HG02623 (cell line): ENCODE measurements at regions not wholly inside any gene's neighbourhood (a gene's known extent, or its start where the extent isn't known, plus 50 kb on each side); places are given as distances from the start of the nearest gene placed in this dataset.

Experiments used
- ATAC-seq: cut with Tn5 transposase; IDR thresholded peaks from one replicate; pipeline ENCODE4 v1.9.1; 2021; ENCODE audit warnings: moderate library complexity; ENCODE audit not compliant: unreplicated experiment

DNA sequence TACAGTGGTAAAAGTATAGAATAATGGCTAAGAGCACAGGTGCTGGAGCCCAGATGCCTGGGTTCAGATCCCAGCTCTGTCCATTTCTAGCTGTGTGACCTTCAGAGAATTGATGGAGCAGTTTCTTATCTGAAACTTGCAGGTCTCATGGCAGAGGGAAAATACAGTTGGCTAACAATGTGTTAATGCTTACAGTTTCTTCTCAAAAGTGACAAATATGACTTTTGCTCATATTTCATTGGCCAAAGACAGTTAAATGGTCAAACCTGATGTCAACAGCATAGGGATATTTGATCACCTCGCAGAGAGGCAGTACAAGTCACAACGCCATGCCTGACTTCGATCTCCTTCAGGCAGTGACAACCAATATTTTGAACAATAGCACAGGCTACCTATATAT, 60.2 kb upstream of the LCORL start:
- ATAC-seq = no peak

DNA sequence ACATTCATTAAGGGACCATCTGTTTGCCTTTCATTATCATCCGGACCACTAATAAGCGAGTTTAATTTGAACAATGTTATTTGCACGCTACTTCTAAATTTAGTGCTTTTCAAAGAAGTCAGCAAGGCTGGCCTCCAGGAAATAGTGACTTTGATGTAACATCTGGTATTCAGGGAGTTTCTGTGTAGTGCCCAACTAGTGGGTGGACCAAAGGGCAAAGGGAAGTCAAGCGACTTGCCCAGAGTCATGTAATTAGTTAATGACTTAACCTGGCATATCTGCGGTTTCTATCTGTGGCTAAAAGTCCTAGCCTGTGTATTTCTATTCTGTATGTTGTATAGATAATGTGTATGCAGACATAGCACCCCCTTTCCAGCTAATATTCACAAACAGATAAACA, 56.3 kb upstream of the LCORL start:
- ATAC-seq = no peak

DNA sequence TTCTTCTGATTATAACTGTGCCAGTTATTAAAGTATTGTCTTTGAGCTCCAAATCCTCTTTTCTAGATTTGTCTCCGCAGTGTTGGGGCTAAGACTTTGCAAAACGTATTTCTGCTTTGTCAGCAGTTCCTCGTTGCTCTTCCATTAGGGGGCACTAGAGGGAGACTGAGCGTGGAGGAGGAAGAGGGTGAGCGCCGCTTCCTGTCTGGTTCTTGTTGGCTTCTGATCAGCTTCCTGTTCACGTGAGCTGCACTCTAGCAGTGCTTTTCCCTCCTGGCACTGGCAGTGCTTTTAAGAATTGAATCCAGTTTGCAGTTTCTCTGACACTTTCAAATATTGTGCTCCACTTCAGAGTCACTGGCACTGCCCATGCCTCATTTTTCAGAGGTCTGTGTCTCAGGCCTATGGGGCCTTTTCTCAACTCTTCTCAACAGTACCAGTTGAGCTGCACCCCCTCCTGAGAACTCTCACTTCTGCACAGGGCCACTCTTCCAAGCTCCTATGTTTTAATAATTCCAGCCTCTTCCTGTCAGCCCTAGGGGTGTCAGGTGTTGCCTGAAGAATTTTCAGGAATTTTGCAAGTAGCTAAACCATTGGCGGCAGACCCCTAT, 54.4 kb upstream of the LCORL start:
- no peak for ATAC-seq

DNA sequence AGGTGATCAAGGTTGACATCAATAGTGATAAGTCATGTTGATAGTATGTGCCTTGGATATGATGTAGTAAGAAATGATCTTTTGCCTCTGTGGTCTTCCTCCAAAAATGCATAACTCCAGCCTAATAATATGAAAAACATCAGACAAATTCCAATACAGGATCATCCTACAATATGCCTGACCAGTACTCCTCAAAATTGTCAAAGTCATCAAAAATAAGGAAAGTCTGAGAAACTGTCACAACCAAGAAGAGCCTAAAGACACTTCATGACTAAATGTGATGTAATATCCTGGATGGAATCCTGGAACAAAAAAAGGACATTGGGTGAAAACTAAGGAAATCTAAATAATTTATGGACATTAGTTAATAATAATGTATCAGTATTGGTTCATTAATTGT, 50.3 kb upstream of the LCORL start:
- ATAC-seq = no peak
